Immature natural killer cell (primary cell): ENCODE measurements at regions not wholly inside any gene's neighbourhood (a gene's known extent, or its start where the extent isn't known, plus 50 kb on each side); places are given as distances from the start of the nearest gene placed in this dataset.
"Not testable (repeated sequence)": the region's sequence is repeated elsewhere in the genome, so short reads cannot be mapped to it uniquely, and the experiment has no call there.

Experiments
- DNase-seq, 3 donors: peaks; one replicate each; pipeline ENCODE4 v3.0.0; 2022; ENCODE audit warnings: mixed read lengths in 1 of 3
- H3K27ac Mint-ChIP-seq, 6 donors: one replicate each; pipeline ENCODE4 v1.8.0; 2020; ENCODE audit warnings: mixed read lengths in 6 of 6, mild to moderate bottlenecking in 5 of 6, inconsistent platforms in 4 of 6, moderate library complexity in 3 of 6
- H3K27me3 Mint-ChIP-seq, 3 donors: one replicate each; pipeline ENCODE4 v1.8.0; 2020 to 2021; ENCODE audit warnings: low read depth in 3 of 3, mild to moderate bottlenecking in 3 of 3, mixed read lengths in 3 of 3, moderate library complexity in 3 of 3, inconsistent platforms in 1 of 3
- H3K36me3 Mint-ChIP-seq, 3 donors: one replicate each; pipeline ENCODE4 v1.8.0; 2020; ENCODE audit warnings: mixed read lengths in 3 of 3, inconsistent platforms in 2 of 3, mild to moderate bottlenecking in 2 of 3
- H3K4me1 Mint-ChIP-seq, 2 donors: one replicate each; pipeline ENCODE4 v1.8.0; 2020; ENCODE audit warnings: inconsistent platforms in 2 of 2, mild to moderate bottlenecking in 2 of 2, mixed read lengths in 2 of 2, moderate library complexity in 1 of 2
- H3K4me3 Mint-ChIP-seq, 5 donors: one replicate each; pipeline ENCODE4 v1.8.0; 2020; ENCODE audit warnings: mild to moderate bottlenecking in 5 of 5, mixed read lengths in 5 of 5, inconsistent platforms in 3 of 5, moderate library complexity in 3 of 5
- H3K9me3 Mint-ChIP-seq, 6 donors: one replicate each; pipeline ENCODE4 v1.8.0; 2020; ENCODE audit warnings: mild to moderate bottlenecking in 6 of 6, mixed read lengths in 6 of 6, inconsistent platforms in 4 of 6, moderate library complexity in 3 of 6

- Mint-ChIP-seq H3K4me1 (peaks cover 31 to 50% of the 10 kb centered on the region in 2 donors), H3K9me3 (no peaks in the 10 kb centered on the region), H3K27ac (peak overlapping the region; percentile 33 to 95 (median 76)), H3K4me3 (no peak overlapping the region), H3K27me3 (peaks cover 0 to 6% (median 4%) of the 10 kb centered on the region in 3 donors), H3K36me3 (peaks cover 3 to 4% (median 3%) of the 10 kb centered on the region in 3 donors)
- no peak for DNase-seq
Measured at GRCh38 chr3:18556001-18556408, 130.9 kb upstream of the SATB1 start.

GRCh38 chr3:18552579-18553105 is 127.5 kb upstream of the SATB1 start:
- not testable (repeated sequence) for H3K27me3 Mint-ChIP-seq, DNase-seq

GRCh38 chr3:18546632-18547031 is 121.5 kb upstream of the SATB1 start:
- no peaks in the 10 kb centered on the region for H3K4me1 Mint-ChIP-seq
- no peak for DNase-seq
- peak overlapping the region in 1 of 5 donors; percentile 0 for H3K4me3 Mint-ChIP-seq
- H3K27ac Mint-ChIP-seq = peak overlapping the region in 1 of 6 donors; percentile 7
- H3K36me3 Mint-ChIP-seq = peaks cover 8 to 24% (median 10%) of the 10 kb centered on the region in 3 donors
- H3K27me3 Mint-ChIP-seq = peaks cover 0 to 2% (median 0%) of the 10 kb centered on the region in 3 donors
- peaks cover 0 to 9% (median under 1%) of the 10 kb centered on the region in 6 donors for H3K9me3 Mint-ChIP-seq

More at GRCh38 chr3:18552579-18553105, 127.5 kb upstream of the SATB1 start:
- Mint-ChIP-seq H3K36me3 (peaks cover 3 to 11% (median 4%) of the 10 kb centered on the region in 3 donors), H3K4me1 (peaks cover 17% of the 10 kb centered on the region in 2 donors)
- H3K4me3 Mint-ChIP-seq, H3K27ac Mint-ChIP-seq, H3K9me3 Mint-ChIP-seq: not testable (repeated sequence)

- Mint-ChIP-seq H3K4me1 (no peaks in the 10 kb centered on the region), H3K36me3 (peaks cover 8 to 31% (median 8%) of the 10 kb centered on the region in 3 donors), H3K27ac (no peak overlapping the region), H3K9me3 (peaks cover 0 to 8% (median under 1%) of the 10 kb centered on the region in 6 donors), H3K27me3 (peaks cover 0 to 3% (median 0%) of the 10 kb centered on the region in 3 donors), H3K4me3 (no peak overlapping the region)
- no peak for DNase-seq
Measured at GRCh38 chr3:18544146-18544545, 119.0 kb upstream of the SATB1 start.

DNA sequence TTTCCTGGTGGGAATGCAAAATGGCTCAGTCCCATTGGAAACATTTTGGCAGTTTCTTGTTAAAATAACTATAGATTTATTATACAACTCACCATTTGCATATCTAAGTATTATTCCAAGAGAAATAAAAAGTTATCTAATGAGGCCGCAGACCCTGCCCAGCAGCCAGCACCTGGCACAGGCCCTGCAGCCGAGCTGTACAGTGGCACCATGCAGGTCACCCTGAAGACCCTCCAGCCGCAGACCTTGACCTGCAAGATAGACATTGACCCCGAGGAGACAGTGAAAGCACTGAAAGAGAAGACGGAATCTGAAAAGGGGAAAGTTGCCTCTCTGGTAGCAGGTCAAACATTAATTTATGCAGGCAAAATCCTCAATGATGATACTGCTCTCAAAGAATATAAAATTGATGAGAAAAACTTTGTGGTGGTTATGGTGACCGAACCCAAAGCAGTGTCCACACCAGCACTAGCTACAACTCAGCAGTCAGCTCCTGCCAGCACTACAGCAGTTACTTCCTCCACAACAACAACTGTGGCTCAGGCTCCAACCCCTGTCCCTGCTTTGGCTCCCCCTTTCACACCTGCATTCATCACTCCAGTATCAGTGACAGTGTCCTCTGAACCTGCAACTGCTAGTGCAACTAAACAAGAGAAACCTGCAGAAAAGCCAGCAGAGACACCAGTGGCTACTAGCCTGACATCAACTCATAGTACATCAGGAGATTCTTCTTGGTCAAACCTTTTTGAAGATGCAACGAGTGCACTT is 113.5 kb upstream of the SATB1 start:
- DNase-seq = no peak
- Mint-ChIP-seq H3K27me3 (peaks cover 0 to 3% (median 0%) of the 10 kb centered on the region in 3 donors), H3K36me3 (peaks cover 3 to 13% (median 4%) of the 10 kb centered on the region in 3 donors), H3K27ac (no peak overlapping the region), H3K9me3 (no peaks in the 10 kb centered on the region), H3K4me3 (no peak overlapping the region), H3K4me1 (no peaks in the 10 kb centered on the region)

GRCh38 chr3:18533039-18533438 is 107.9 kb upstream of the SATB1 start:
- Mint-ChIP-seq H3K4me1 (peaks cover 2 to 9% of the 10 kb centered on the region in 2 donors), H3K9me3 (peaks cover 0 to 2% (median 0%) of the 10 kb centered on the region in 6 donors), H3K27ac (no peak overlapping the region), H3K27me3 (no peaks in the 10 kb centered on the region), H3K36me3 (peaks cover 6 to 29% (median 24%) of the 10 kb centered on the region in 3 donors), H3K4me3 (no peak overlapping the region)
- no peak for DNase-seq

DNA sequence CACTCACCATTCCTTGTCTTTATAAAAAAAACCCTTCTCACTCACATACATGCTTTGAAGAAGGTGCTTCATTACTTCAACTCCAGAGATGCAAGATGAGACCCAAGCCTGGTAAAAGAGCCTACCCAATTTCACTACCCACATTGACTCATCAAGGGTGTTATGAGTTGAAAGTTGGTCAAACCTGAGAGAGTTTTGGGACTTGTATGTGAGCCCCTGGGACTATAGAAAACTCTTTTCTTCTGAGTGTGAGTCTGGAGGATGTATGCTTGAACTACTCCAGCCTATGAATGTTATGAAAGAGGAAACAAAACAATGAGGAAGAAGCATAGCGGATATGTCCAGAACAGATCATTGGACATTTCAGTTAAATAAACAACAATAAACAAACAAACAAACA is 106.5 kb upstream of the SATB1 start:
- Mint-ChIP-seq H3K9me3 (peaks cover 0 to 2% (median 0%) of the 10 kb centered on the region in 6 donors), H3K36me3 (peaks cover 12 to 34% (median 24%) of the 10 kb centered on the region in 3 donors), H3K4me1 (peaks cover 10 to 23% of the 10 kb centered on the region in 2 donors), H3K27me3 (no peaks in the 10 kb centered on the region), H3K27ac (peak overlapping the region in 3 of 6 donors; percentile 22 to 76 (median 62)), H3K4me3 (no peak overlapping the region)
- DNase-seq = no peak

- Mint-ChIP-seq H3K9me3 (peaks cover 5 to 16% (median 14%) of the 10 kb centered on the region in 6 donors), H3K27ac (peak overlapping the region in 3 of 6 donors; percentile 35 to 65 (median 64)), H3K36me3 (peaks cover 26 to 53% (median 39%) of the 10 kb centered on the region in 3 donors)
Measured at GRCh38 chr3:18529631-18530030, 104.5 kb upstream of the SATB1 start.

GRCh38 chr3:18527691-18528090 is 102.6 kb upstream of the SATB1 start:
- H3K4me3 Mint-ChIP-seq = peak overlapping the region; percentile 2 to 48 (median 44)
- H3K4me1 Mint-ChIP-seq = peaks cover 12 to 26% of the 10 kb centered on the region in 2 donors
- peaks cover 37 to 65% (median 48%) of the 10 kb centered on the region in 3 donors for H3K36me3 Mint-ChIP-seq
- peak; percentile 46 to 62 (median 56) for DNase-seq
- peak overlapping the region; percentile 48 to 89 (median 60) for H3K27ac Mint-ChIP-seq
- peaks cover 1 to 2% (median 2%) of the 10 kb centered on the region in 3 donors for H3K27me3 Mint-ChIP-seq
- H3K9me3 Mint-ChIP-seq = peaks cover 7 to 26% (median 17%) of the 10 kb centered on the region in 6 donors

More at GRCh38 chr3:18529631-18530030, 104.5 kb upstream of the SATB1 start:
- DNase-seq = no peak
- Mint-ChIP-seq H3K4me3 (no peak overlapping the region), H3K27me3 (peaks cover 0 to 1% (median under 1%) of the 10 kb centered on the region in 3 donors), H3K4me1 (peaks cover 12 to 26% of the 10 kb centered on the region in 2 donors)

GRCh38 chr3:18526667-18527066 is 101.5 kb upstream of the SATB1 start:
- peaks cover 37 to 63% (median 46%) of the 10 kb centered on the region in 3 donors for H3K36me3 Mint-ChIP-seq
- no peak overlapping the region for H3K27ac Mint-ChIP-seq
- peaks cover 12 to 26% of the 10 kb centered on the region in 2 donors for H3K4me1 Mint-ChIP-seq

DNA sequence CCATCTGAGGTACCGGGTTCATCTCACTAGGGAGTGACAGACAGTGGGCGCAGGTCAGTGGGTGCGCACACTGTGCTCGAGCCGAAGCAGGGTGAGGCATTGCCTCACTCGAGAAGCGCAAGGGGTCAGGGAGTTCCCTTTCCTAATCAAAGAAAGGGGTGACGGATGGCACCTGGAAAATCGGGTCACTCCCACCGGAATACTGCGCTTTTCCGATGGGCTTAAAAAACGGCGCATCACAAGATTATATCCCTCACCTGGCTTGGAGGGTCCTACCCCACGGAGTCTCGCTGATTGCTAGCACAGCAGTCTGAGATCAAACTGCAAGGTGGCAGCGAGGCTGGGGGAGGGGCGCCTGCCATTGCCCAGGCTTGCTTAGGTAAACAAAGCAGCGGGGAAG is 91.0 kb upstream of the SATB1 start:
- H3K9me3 Mint-ChIP-seq, H3K27me3 Mint-ChIP-seq, H3K4me3 Mint-ChIP-seq, DNase-seq, H3K27ac Mint-ChIP-seq, H3K4me1 Mint-ChIP-seq: not testable (repeated sequence)
- peaks cover 9 to 23% (median 13%) of the 10 kb centered on the region in 3 donors for H3K36me3 Mint-ChIP-seq

More at GRCh38 chr3:18526667-18527066, 101.5 kb upstream of the SATB1 start:
- Mint-ChIP-seq H3K27me3 (peaks cover 1 to 2% (median 2%) of the 10 kb centered on the region in 3 donors), H3K4me3 (no peak overlapping the region), H3K9me3 (peaks cover 7 to 26% (median 17%) of the 10 kb centered on the region in 6 donors)
- no peak for DNase-seq

DNA sequence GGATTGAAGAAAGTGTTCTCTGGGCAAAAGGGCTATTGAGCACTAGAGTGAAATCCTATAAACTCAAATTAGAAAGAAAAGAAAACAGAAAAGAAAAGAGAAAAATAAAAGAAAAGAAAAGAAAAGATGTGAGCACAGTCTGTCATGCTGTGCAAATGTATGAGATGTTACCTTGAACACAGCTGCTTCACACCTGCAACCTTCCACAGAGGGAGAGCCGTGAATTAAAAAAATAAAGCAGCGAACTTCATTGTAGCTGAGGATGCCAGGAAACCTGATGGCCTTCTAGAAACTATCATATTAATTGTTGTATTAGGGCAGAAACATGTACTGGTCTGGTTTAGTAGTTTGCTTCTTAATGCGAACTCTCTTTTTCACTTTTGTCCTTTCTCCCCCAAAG is 88.0 kb upstream of the SATB1 start:
- Mint-ChIP-seq H3K36me3 (peaks cover 9 to 23% (median 16%) of the 10 kb centered on the region in 3 donors), H3K4me3 (no peak overlapping the region), H3K27me3 (peaks cover 0 to 3% (median 2%) of the 10 kb centered on the region in 3 donors), H3K9me3 (no peaks in the 10 kb centered on the region), H3K4me1 (no peaks in the 10 kb centered on the region), H3K27ac (no peak overlapping the region)
- no peak for DNase-seq

GRCh38 chr3:18512007-18512406 is 86.9 kb upstream of the SATB1 start:
- H3K36me3 Mint-ChIP-seq = peaks cover 13 to 23% (median 22%) of the 10 kb centered on the region in 3 donors
- no peaks in the 10 kb centered on the region for H3K9me3 Mint-ChIP-seq
- H3K4me1 Mint-ChIP-seq = no peaks in the 10 kb centered on the region
- no peak for DNase-seq
- no peak overlapping the region for H3K27ac Mint-ChIP-seq
- H3K4me3 Mint-ChIP-seq = no peak overlapping the region
- H3K27me3 Mint-ChIP-seq = peaks cover 0 to 3% (median 2%) of the 10 kb centered on the region in 3 donors

- no peak overlapping the region for H3K4me3 Mint-ChIP-seq
- peaks cover 0 to 3% (median 2%) of the 10 kb centered on the region in 3 donors for H3K27me3 Mint-ChIP-seq
- no peak for DNase-seq
- peaks cover 17 to 32% (median 21%) of the 10 kb centered on the region in 3 donors for H3K36me3 Mint-ChIP-seq
- H3K4me1 Mint-ChIP-seq = no peaks in the 10 kb centered on the region
- H3K9me3 Mint-ChIP-seq = no peaks in the 10 kb centered on the region
- H3K27ac Mint-ChIP-seq = no peak overlapping the region
Measured at GRCh38 chr3:18510947-18511346, 85.8 kb upstream of the SATB1 start.
